ENCODE measurements at regions not wholly inside any gene's neighbourhood (a gene's known extent, or its start where the extent isn't known, plus 50 kb on each side); places are given as distances from the start of the nearest gene placed in this dataset.

GRCh38 chr6:167683028-167683862, 143.5 kb upstream of the AFDN start (continued):
- TF ChIP-seq ZSCAN30 (CRISPR knock-in tag; IDR thresholded peaks at IDR 0.05) (no peak), ZNF614 (CRISPR knock-in tag; IDR thresholded peaks at IDR 0.05; ENCODE audit: borderline replicate concordance) (peak; percentile 95), U2AF1 (optimal IDR thresholded peaks at IDR 0.05; ENCODE audit: low read depth, low read length) (peak; percentile 87), BRF2 (CRISPR knock-in tag; IDR thresholded peaks at IDR 0.05) (peak; percentile 88; the same call in 1 of the 2 replicates), PITX1 (CRISPR knock-in tag; IDR thresholded peaks at IDR 0.05) (peak; percentile 97), KAT2B (IDR thresholded peaks at IDR 0.05; ENCODE audit: borderline replicate concordance, low read depth, low read length) (no peak), ZSCAN31 (CRISPR knock-in tag; IDR thresholded peaks at IDR 0.05; ENCODE audit: low read depth) (no peak), NFIB (CRISPR knock-in tag; IDR thresholded peaks at IDR 0.05; ENCODE audit: borderline replicate concordance) (no peak), ZFY (CRISPR knock-in tag; IDR thresholded peaks at IDR 0.05) (no peak), GLI4 (CRISPR knock-in tag; IDR thresholded peaks at IDR 0.05; ENCODE audit: borderline replicate concordance) (peak; percentile 56; the same call in 1 of the 2 replicates), HCFC1 (IDR thresholded peaks at IDR 0.05; ENCODE audit: low read depth, low read length) (no peak), ZNF232 (CRISPR knock-in tag; IDR thresholded peaks at IDR 0.05; ENCODE audit: borderline replicate concordance) (peak; percentile 91; the same call in 1 of the 2 replicates), MBD4 (IDR thresholded peaks at IDR 0.05; ENCODE audit: borderline replicate concordance, low read length) (no peak), ZFP41 (CRISPR knock-in tag; IDR thresholded peaks at IDR 0.05; ENCODE audit: borderline replicate concordance) (no peak), NCOA1 (CRISPR knock-in tag; IDR thresholded peaks at IDR 0.05) (peak; percentile 94; the same call in 1 of the 2 replicates), ZNF543 (CRISPR knock-in tag; IDR thresholded peaks at IDR 0.05) (peak; percentile 93)
- TF ChIP-seq, protein P1, sequence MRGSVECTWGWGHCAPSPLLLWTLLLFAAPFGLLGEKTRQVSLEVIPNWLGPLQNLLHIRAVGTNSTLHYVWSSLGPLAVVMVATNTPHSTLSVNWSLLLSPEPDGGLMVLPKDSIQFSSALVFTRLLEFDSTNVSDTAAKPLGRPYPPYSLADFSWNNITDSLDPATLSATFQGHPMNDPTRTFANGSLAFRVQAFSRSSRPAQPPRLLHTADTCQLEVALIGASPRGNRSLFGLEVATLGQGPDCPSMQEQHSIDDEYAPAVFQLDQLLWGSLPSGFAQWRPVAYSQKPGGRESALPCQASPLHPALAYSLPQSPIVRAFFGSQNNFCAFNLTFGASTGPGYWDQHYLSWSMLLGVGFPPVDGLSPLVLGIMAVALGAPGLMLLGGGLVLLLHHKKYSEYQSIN (CRISPR knock-in tag; IDR thresholded peaks at IDR 0.05; ENCODE audit: borderline replicate concordance), result no peak
- TF ChIP-seq, protein P2, sequence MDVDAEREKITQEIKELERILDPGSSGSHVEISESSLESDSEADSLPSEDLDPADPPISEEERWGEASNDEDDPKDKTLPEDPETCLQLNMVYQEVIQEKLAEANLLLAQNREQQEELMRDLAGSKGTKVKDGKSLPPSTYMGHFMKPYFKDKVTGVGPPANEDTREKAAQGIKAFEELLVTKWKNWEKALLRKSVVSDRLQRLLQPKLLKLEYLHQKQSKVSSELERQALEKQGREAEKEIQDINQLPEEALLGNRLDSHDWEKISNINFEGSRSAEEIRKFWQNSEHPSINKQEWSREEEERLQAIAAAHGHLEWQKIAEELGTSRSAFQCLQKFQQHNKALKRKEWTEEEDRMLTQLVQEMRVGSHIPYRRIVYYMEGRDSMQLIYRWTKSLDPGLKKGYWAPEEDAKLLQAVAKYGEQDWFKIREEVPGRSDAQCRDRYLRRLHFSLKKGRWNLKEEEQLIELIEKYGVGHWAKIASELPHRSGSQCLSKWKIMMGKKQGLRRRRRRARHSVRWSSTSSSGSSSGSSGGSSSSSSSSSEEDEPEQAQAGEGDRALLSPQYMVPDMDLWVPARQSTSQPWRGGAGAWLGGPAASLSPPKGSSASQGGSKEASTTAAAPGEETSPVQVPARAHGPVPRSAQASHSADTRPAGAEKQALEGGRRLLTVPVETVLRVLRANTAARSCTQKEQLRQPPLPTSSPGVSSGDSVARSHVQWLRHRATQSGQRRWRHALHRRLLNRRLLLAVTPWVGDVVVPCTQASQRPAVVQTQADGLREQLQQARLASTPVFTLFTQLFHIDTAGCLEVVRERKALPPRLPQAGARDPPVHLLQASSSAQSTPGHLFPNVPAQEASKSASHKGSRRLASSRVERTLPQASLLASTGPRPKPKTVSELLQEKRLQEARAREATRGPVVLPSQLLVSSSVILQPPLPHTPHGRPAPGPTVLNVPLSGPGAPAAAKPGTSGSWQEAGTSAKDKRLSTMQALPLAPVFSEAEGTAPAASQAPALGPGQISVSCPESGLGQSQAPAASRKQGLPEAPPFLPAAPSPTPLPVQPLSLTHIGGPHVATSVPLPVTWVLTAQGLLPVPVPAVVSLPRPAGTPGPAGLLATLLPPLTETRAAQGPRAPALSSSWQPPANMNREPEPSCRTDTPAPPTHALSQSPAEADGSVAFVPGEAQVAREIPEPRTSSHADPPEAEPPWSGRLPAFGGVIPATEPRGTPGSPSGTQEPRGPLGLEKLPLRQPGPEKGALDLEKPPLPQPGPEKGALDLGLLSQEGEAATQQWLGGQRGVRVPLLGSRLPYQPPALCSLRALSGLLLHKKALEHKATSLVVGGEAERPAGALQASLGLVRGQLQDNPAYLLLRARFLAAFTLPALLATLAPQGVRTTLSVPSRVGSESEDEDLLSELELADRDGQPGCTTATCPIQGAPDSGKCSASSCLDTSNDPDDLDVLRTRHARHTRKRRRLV (CRISPR knock-in tag; IDR thresholded peaks at IDR 0.05), result 0 out of 2 replicates have a peak, but pooled peaks have one; percentile 81
- TF ChIP-seq, protein P3, sequence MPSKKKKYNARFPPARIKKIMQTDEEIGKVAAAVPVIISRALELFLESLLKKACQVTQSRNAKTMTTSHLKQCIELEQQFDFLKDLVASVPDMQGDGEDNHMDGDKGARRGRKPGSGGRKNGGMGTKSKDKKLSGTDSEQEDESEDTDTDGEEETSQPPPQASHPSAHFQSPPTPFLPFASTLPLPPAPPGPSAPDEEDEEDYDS (CRISPR knock-in tag; IDR thresholded peaks at IDR 0.05), result peak; percentile 86
- TF ChIP-seq, protein P4, sequence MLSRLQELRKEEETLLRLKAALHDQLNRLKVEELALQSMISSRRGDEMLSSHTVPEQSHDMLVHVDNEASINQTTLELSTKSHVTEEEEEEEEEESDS (CRISPR knock-in tag; IDR thresholded peaks at IDR 0.05; ENCODE audit: borderline replicate concordance), result no peak
